ENCODE measurements at regions not wholly inside any gene's neighbourhood (a gene's known extent, or its start where the extent isn't known, plus 50 kb on each side); places are given as distances from the start of the nearest gene placed in this dataset.

DNA sequence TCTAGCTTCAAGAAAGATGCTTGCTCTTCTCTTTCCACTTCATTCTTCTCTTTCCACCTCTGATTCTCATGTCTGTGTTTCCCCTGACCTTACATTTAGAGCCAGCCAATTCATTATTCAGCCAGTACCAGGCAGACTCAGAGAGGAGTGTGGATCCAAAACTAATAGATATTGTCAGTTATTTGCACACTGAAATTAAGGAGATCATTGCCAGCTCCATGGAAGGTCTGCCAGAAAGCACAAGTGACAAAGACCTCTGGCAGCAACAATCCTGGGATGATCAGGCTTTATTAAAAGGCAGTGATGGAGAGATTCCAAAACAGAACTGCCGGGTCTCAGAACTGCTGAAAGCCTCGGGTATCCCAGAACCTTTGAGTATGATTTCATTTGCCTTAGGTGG, 749.4 kb downstream of the XPNPEP1 start:
- Histone ChIP-seq H4K8ac (ENCODE audit: extremely low read depth, insufficient read depth, low read length) (no peak overlapping the region), H2BK120ac (replicated peaks; ENCODE audit: low read depth, low read length) (no peak overlapping the region), H3K9me3 (ENCODE audit: insufficient read depth in 2 of 2, low read depth in 1 of 2, low read length in 1 of 2) (0 out of 4 replicates have a peak, but pooled peaks cover 0 to 5% of the 10 kb centered on the region in 2 experiments), H3K23me2 (ENCODE audit: low read depth, low read length) (no peaks in the 10 kb centered on the region), H2BK15ac (ENCODE audit: low read length) (no peak overlapping the region), H3K4me2 (ENCODE audit: insufficient read depth in 1 of 2, low read depth in 2 of 2, low read length in 2 of 2) (no peak overlapping the region), H4K20me1 (replicated peaks in 1 of 2; ENCODE audit: control insufficient read depth in 1 of 2, insufficient read depth in 2 of 2, low read length in 2 of 2) (no peaks in the 10 kb centered on the region), H3K4me3 (ENCODE audit: extremely low read depth in 1 of 4, insufficient read depth in 2 of 4, low read depth in 3 of 4, low read length in 4 of 4) (no peak overlapping the region), H3K9ac (replicated peaks in 1 of 4; ENCODE audit: extremely low read depth in 1 of 4, low read depth in 3 of 4, low read length in 3 of 4) (no peak overlapping the region), H3K36me3 (ENCODE audit: control insufficient read depth in 2 of 4, insufficient read depth in 4 of 4, low read length in 3 of 4) (no peaks in the 10 kb centered on the region), H3K4ac (replicated peaks; ENCODE audit: insufficient read length, low read depth, low read length) (no peak overlapping the region), H3K27me3 (replicated peaks in 1 of 4; ENCODE audit: control insufficient read depth in 3 of 4, extremely low read depth in 1 of 4, insufficient read depth in 3 of 4, low read length in 3 of 4) (no peaks in the 10 kb centered on the region), H3K4me1 (replicated peaks in 1 of 4; ENCODE audit: control insufficient read depth in 3 of 4, insufficient read depth in 4 of 4, low read length in 3 of 4) (no peaks in the 10 kb centered on the region), H2BK20ac (ENCODE audit: low read length) (no peak overlapping the region), H3K14ac (ENCODE audit: insufficient read length) (no peak overlapping the region), H4K91ac (replicated peaks; ENCODE audit: insufficient read length, low read length) (no peak overlapping the region), H2BK12ac (ENCODE audit: low read depth, low read length) (no peak overlapping the region), H3K56ac (replicated peaks; ENCODE audit: insufficient read length, low read depth, low read length) (no peak overlapping the region), H3K23ac (ENCODE audit: insufficient read length) (no peak overlapping the region), H4K5ac (ENCODE audit: insufficient read length, low read depth, low read length) (no peak overlapping the region), H3K27ac (ENCODE audit: low read depth, low read length) (no peak overlapping the region), H2AFZ (ENCODE audit: low read length) (no peak overlapping the region), H2BK5ac (ENCODE audit: low read depth, low read length) (no peak overlapping the region), H3K79me2 (ENCODE audit: control insufficient read depth in 1 of 2, insufficient read depth in 2 of 2, low read length in 2 of 2) (no peaks in the 10 kb centered on the region), H3K79me1 (ENCODE audit: low read depth, low read length) (no peaks in the 10 kb centered on the region), H3K18ac (ENCODE audit: extremely low read depth, low read length) (no peak overlapping the region), H2AK5ac (ENCODE audit: low read depth, low read length) (no peak overlapping the region)
- FAIRE-seq (no peak), DNase-seq (ENCODE audit: low read depth in 1 of 2, low spot score in 2 of 2) (no peak)
- POLR2A ChIA-PET (ENCODE audit: partially characterized antibody): no interaction called here
- CTCF ChIA-PET (ENCODE audit: partially characterized antibody): interaction anchor here (0.7 kb wide), 1 partner anchor 124 kb away, joined by 3 read pairs; no protein-coding TSS in a partner anchor
- 45% methylated on average over 2 of the region's 2 CpGs; no CpG with 5 or more reads in 1 of the 2 experiments for WGBS, 2 experiments (ENCODE audit: extremely low coverage in 1 of 2, insufficient coverage in 1 of 2, insufficient read length in 1 of 2, insufficient replicate concordance in 2 of 2, low coverage in 1 of 2, low lambda C conversion rate in 2 of 2, missing lambda C conversion rate in 1 of 2)
- TF ChIP-seq CBX8 (IDR thresholded peaks at IDR 0.05; ENCODE audit: borderline replicate concordance, low read depth, low read length): no peak
- TF ChIP-seq, protein P1, sequence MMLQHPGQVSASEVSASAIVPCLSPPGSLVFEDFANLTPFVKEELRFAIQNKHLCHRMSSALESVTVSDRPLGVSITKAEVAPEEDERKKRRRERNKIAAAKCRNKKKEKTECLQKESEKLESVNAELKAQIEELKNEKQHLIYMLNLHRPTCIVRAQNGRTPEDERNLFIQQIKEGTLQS (IDR thresholded peaks at IDR 0.05; ENCODE audit: insufficient read depth, low read depth, low read length): no peak
- TF ChIP-seq EP300 (IDR thresholded peaks at IDR 0.05; ENCODE audit: borderline replicate concordance in 1 of 2, low read depth in 2 of 2, low read length in 2 of 2): no peak
- TF ChIP-seq, protein P2, sequence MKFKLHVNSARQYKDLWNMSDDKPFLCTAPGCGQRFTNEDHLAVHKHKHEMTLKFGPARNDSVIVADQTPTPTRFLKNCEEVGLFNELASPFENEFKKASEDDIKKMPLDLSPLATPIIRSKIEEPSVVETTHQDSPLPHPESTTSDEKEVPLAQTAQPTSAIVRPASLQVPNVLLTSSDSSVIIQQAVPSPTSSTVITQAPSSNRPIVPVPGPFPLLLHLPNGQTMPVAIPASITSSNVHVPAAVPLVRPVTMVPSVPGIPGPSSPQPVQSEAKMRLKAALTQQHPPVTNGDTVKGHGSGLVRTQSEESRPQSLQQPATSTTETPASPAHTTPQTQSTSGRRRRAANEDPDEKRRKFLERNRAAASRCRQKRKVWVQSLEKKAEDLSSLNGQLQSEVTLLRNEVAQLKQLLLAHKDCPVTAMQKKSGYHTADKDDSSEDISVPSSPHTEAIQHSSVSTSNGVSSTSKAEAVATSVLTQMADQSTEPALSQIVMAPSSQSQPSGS (IDR thresholded peaks at IDR 0.05; ENCODE audit: low read length): no peak
- TF ChIP-seq TEAD4 (IDR thresholded peaks at IDR 0.05; ENCODE audit: low read depth, low read length): no peak
- no peak for TF ChIP-seq TCF12 (IDR thresholded peaks at IDR 0.05; ENCODE audit: low read depth, low read length)
- TF ChIP-seq BCL11A (IDR thresholded peaks at IDR 0.05; ENCODE audit: low read depth in 2 of 2, low read length in 2 of 2): no peak
- no peak for TF ChIP-seq ZNF274 (IDR thresholded peaks at IDR 0.05; ENCODE audit: borderline replicate concordance, extremely low read depth, low read length)
- TF ChIP-seq ASH2L (IDR thresholded peaks at IDR 0.05; ENCODE audit: low read length): no peak
- no peak for TF ChIP-seq GTF2F1 (IDR thresholded peaks at IDR 0.05; ENCODE audit: borderline replicate concordance, low read depth, low read length)
- no peak for TF ChIP-seq MAFK (IDR thresholded peaks at IDR 0.05; ENCODE audit: low read depth, low read length)
- TF ChIP-seq EGR1 (IDR thresholded peaks at IDR 0.05; ENCODE audit: borderline replicate concordance, low read depth, low read length): no peak
- no peak for TF ChIP-seq SRF (IDR thresholded peaks at IDR 0.05; ENCODE audit: low read depth, low read length)
